ENCODE measurements at regions not wholly inside any gene's neighbourhood (a gene's known extent, or its start where the extent isn't known, plus 50 kb on each side); places are given as distances from the start of the nearest gene placed in this dataset.

DNA sequence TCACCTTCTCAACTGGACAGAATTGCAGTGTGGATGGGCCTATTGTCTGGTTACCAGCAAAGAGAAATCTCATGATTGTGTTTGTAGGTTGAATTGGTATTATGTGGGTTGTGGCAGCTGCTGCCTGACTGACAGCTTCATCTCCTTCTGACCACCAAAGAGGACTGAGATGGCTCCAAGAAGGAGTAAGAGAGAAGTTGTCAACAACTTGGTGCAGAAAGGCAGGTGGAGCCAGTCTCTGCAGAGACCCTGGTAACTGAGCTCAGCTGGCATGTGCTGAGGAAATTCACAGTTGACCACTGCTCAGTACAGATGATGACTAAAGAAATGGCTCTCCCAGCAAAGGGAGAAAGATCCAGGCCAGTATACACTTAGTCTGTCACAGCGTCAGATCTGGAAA lies 240.0 kb upstream of the AMIGO2 start:
- H3K4me3 ChIP-seq (ENCODE audit: control insufficient read depth, low read depth, low read length) = no peak overlapping the region
- TF ChIP-seq, protein P1, sequence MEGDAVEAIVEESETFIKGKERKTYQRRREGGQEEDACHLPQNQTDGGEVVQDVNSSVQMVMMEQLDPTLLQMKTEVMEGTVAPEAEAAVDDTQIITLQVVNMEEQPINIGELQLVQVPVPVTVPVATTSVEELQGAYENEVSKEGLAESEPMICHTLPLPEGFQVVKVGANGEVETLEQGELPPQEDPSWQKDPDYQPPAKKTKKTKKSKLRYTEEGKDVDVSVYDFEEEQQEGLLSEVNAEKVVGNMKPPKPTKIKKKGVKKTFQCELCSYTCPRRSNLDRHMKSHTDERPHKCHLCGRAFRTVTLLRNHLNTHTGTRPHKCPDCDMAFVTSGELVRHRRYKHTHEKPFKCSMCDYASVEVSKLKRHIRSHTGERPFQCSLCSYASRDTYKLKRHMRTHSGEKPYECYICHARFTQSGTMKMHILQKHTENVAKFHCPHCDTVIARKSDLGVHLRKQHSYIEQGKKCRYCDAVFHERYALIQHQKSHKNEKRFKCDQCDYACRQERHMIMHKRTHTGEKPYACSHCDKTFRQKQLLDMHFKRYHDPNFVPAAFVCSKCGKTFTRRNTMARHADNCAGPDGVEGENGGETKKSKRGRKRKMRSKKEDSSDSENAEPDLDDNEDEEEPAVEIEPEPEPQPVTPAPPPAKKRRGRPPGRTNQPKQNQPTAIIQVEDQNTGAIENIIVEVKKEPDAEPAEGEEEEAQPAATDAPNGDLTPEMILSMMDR (IDR thresholded peaks at IDR 0.05; ENCODE audit: control insufficient read depth, insufficient read depth, low read depth, low read length, missing control alignments) = no peak
- no peak for DNase-seq (ENCODE audit: low read depth)

DNA sequence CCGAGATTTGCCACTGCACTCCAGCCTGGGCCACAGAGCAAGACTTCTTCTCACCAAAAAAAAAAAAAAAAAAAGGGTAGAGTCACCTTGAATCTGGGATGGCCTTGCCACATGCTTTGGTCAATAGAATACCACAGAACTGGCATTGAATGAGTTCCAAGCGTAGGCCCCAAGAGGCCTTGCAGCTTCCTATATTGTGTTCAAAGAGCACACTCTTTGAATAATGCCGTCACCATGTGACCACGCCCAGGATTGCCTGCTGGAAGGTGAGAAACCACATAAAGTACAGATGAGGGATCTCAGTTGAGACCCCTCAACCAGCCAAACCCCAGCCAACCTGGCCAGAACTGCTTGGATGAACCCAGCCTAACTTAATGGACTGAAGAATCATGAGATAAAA lies 239.2 kb upstream of the AMIGO2 start:
- H3K4me3 ChIP-seq (ENCODE audit: control insufficient read depth, low read depth, low read length) = no peak overlapping the region
- TF ChIP-seq, protein P1 (IDR thresholded peaks at IDR 0.05; ENCODE audit: control insufficient read depth, insufficient read depth, low read depth, low read length, missing control alignments) = no peak
- DNase-seq (ENCODE audit: low read depth) = no peak

DNA sequence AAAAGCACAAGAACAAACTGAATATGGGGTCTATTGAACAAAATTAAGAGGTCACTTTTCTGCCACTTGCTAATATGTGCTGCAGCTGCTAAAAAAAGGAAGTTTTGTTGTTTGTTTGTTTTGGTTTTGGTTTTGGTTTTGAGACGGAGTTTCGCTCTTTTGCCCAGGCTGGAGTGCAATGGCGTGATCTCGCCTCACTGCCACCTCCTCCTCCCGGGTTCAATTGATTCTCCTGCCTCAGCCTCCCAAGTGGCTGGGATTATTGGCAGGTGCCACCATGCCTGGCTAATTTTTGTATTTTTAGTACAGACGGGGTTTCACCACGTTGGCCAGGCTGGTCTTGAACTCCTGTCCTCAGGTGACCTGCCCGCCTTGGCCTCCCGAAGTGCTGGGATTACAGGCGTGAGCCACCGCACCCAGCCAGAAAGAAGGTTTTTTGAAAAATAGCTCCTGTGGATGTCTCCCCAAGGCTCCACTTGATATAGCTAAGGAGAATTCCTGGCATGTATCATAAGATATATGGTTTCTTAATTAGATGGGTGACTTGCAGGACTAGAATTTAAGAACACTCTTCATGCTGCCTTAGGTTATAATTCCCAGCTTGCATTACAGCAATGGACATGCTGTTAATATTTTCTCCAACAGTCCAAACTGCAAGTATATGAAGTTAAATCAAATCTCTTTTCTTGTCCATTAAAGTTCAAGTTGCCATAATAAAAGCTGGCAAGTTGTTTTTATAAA lies 237.6 kb upstream of the AMIGO2 start:
- no peak for DNase-seq (ENCODE audit: low read depth)
- no peak overlapping the region for H3K4me3 ChIP-seq (ENCODE audit: control insufficient read depth, low read depth, low read length)
- TF ChIP-seq, protein P1 (IDR thresholded peaks at IDR 0.05; ENCODE audit: control insufficient read depth, insufficient read depth, low read depth, low read length, missing control alignments) = no peak

DNA sequence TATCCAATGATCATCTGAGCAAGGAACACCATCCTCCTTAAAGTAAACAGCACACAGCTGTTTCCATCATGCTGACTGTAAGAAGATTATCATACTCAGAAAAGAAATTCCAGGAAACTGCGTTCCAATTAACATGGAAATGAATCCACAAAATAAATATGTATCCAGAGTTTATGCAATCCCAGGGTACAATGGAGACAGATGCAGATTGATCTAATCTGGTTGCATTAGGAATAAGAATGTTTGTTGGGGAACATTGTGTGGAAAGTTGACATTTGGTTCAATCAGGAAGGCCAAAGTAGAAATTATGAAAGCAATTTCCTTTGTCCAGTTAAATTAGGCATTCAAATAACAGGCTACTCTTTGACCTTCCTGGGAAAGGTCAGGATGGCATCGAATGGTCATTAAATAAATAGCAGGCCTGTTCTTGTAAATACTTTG lies 236.9 kb upstream of the AMIGO2 start:
- DNase-seq (ENCODE audit: low read depth) = no peak
- TF ChIP-seq, protein P1 (IDR thresholded peaks at IDR 0.05; ENCODE audit: control insufficient read depth, insufficient read depth, low read depth, low read length, missing control alignments) = no peak
- H3K4me3 ChIP-seq (ENCODE audit: control insufficient read depth, low read depth, low read length) = no peak overlapping the region

DNA sequence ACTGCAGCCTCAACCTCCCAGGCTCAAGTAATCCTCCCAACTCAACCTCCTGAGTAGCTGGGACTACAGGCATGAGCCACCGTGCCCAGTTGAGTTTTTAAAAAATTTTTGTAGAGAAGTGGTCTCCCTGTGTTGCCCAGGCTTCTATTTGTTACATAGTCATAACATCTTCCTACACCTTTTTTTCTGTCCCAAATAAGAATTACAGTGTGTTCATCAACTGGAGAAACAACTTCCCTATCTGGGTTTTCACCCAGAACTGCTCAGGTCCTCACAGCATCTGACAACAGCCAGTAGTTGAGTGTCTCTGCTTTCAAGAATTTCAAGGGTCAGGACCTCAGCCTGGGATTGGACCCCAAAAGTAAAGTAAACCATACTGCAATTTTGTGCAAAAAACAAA lies 235.2 kb upstream of the AMIGO2 start:
- H3K4me3 ChIP-seq (ENCODE audit: control insufficient read depth, low read depth, low read length) = no peak overlapping the region
- TF ChIP-seq, protein P1 (IDR thresholded peaks at IDR 0.05; ENCODE audit: control insufficient read depth, insufficient read depth, low read depth, low read length, missing control alignments) = no peak
- no peak for DNase-seq (ENCODE audit: low read depth)

DNA sequence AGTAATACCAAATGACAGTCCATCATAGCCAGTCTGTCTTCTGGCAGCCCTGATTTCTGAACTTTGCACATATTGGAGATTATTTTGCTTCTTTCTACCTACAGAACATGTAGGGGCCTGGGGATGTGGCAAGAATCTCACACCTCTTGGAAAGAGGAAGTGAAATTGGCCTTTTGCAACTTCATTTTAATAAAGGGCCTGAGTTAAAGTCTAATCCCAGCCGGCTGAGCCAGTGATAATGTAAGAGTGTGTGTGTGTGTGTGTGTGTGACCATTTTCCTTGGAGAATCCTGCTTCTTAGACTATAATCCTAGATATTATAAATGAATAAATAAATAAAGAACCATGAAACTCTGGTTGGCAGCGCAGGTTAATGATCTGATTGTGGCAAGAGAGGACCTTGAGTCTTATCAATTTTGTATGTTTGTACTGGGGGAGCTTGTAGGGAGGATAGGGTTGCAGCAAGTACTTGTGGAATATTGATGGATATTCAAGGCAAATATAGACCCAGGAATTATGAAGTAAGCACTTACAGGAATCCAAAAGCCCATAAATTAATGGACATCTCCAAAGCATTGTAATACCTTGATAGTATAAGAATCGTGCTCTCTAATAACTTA lies 233.2 kb upstream of the AMIGO2 start:
- no peak overlapping the region for H3K4me3 ChIP-seq (ENCODE audit: control insufficient read depth, low read depth, low read length)
- TF ChIP-seq, protein P1 (IDR thresholded peaks at IDR 0.05; ENCODE audit: control insufficient read depth, insufficient read depth, low read depth, low read length, missing control alignments) = no peak
- no peak for DNase-seq (ENCODE audit: low read depth)

All from AG09309 (cell line).